Loucy (cell line): ENCODE measurements at regions not wholly inside any gene's neighbourhood (a gene's known extent, or its start where the extent isn't known, plus 50 kb on each side); places are given as distances from the start of the nearest gene placed in this dataset.
"Not testable (repeated sequence)": the region's sequence is repeated elsewhere in the genome, so short reads cannot be mapped to it uniquely, and the experiment has no call there.

Source experiments
- H2AFZ ChIP-seq: fragments of 200-600 bp; sonication (generic); 2 replicates; pipeline ENCODE4 v1.6.0; 2016; ENCODE audit warnings: antibody characterized with exemption, mild to moderate bottlenecking, low read length, moderate library complexity
- H3F3A ChIP-seq: fragments of 200-600 bp; 2 replicates; pipeline ENCODE4 v1.6.0; 2016; ENCODE audit warnings: antibody characterized with exemption, low read depth, mild to moderate bottlenecking
- H3K27me3 ChIP-seq: fragments of 200-600 bp; sonication (generic); 2 replicates; pipeline ENCODE4 v1.6.1; 2014; ENCODE audit warnings: low read length, mild to moderate bottlenecking; ENCODE audit not compliant: insufficient read depth, poor library complexity, severe bottlenecking
- H3K36me3 ChIP-seq: fragments of 200-600 bp; sonication (generic); 2 replicates; pipeline ENCODE4 v1.6.1; 2016; ENCODE audit warnings: low read length; ENCODE audit not compliant: insufficient read depth
- H3K4me1 ChIP-seq: fragments of 200-600 bp; sonication (generic); 2 replicates; pipeline ENCODE4 v1.5.1; 2014; ENCODE audit warnings: low read length, mild to moderate bottlenecking; ENCODE audit not compliant: insufficient read depth, poor library complexity, severe bottlenecking
- H3K4me2 ChIP-seq: fragments of 200-600 bp; sonication (generic); 2 replicates; pipeline ENCODE4 v1.6.0; 2014; ENCODE audit warnings: antibody characterized with exemption, low read length, low read depth, mild to moderate bottlenecking; ENCODE audit not compliant: poor library complexity, severe bottlenecking
- H3K4me3 ChIP-seq: fragments of 200-600 bp; sonication (generic); 2 replicates; pipeline ENCODE4 v1.5.1; 2014; ENCODE audit warnings: low read length, mild to moderate bottlenecking, mixed read lengths; ENCODE audit not compliant: poor library complexity, severe bottlenecking
- H3K79me2 ChIP-seq: fragments of 200-600 bp; sonication (generic); 2 replicates; pipeline ENCODE4 v1.6.1; 2014; ENCODE audit warnings: low read length; ENCODE audit not compliant: insufficient read depth
- H3K9ac ChIP-seq: fragments of 200-600 bp; sonication (generic); 2 replicates; pipeline ENCODE4 v1.6.0; 2014; ENCODE audit warnings: mild to moderate bottlenecking, low read depth, low read length, moderate library complexity; ENCODE audit not compliant: poor library complexity, severe bottlenecking
- H3K9me2 ChIP-seq: fragments of 200-600 bp; sonication (generic); replicated peaks from 2 replicates; pipeline ENCODE4 v1.6.1; 2016; ENCODE audit warnings: low read depth, low read length, mixed read lengths
- H3K9me3 ChIP-seq: fragments of 200-600 bp; sonication (generic); 2 replicates; pipeline ENCODE4 v1.6.1; 2014; ENCODE audit warnings: mild to moderate bottlenecking, antibody characterized with exemption, low read length, low read depth; ENCODE audit not compliant: insufficient read depth
- H4K20me1 ChIP-seq: fragments of 200-600 bp; sonication (generic); 2 replicates; pipeline ENCODE4 v1.6.0; 2014; ENCODE audit warnings: antibody characterized with exemption, low read length, mild to moderate bottlenecking; ENCODE audit not compliant: insufficient read depth, poor library complexity, severe bottlenecking
- EZH2phosphoT487 ChIP-seq: fragments of 200-600 bp; IDR thresholded peaks from 2 replicates; pipeline ENCODE4 v1.6.1; 2018; ENCODE audit warnings: antibody characterized with exemption, mild to moderate bottlenecking, moderate library complexity, borderline replicate concordance
- TF ChIP-seq, protein P1 (sequence below): fragments of 200-600 bp; sonication (generic); conservative IDR thresholded peaks from 2 replicates; pipeline ENCODE4 v1.5.1; 2014; ENCODE audit warnings: mild to moderate bottlenecking, antibody characterized with exemption, low read length

DNA sequence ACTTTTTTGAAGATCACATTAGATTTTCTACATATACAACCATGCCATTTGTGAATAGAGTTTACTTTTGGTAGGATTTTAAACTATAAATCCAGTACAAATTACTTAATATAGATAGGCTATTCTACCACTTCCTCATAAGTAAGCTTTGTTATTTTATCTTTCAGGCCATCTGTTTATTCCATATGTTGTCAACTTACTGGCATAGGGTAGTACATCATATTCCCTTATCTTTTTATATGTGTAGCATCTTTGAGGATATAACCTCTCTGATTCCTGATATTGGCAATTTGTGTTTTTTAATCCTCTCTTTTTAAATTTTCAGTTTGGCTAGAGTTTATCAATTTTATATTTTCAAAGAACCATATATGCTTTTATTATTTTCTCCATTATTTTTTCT lies 515.4 kb downstream of the DIPK2A start:
- no peaks in the 10 kb centered on the region for H3F3A ChIP-seq
- H3K9me2 ChIP-seq, result no peaks in the 10 kb centered on the region
- H3K9me3 ChIP-seq, result no peaks in the 10 kb centered on the region
- no peak overlapping the region for H3K4me2 ChIP-seq
- no peaks in the 10 kb centered on the region for H4K20me1 ChIP-seq
- H3K4me3 ChIP-seq, result no peak overlapping the region
- H3K79me2 ChIP-seq, result no peaks in the 10 kb centered on the region
- no peaks in the 10 kb centered on the region for H3K4me1 ChIP-seq
- TF ChIP-seq, protein P1, sequence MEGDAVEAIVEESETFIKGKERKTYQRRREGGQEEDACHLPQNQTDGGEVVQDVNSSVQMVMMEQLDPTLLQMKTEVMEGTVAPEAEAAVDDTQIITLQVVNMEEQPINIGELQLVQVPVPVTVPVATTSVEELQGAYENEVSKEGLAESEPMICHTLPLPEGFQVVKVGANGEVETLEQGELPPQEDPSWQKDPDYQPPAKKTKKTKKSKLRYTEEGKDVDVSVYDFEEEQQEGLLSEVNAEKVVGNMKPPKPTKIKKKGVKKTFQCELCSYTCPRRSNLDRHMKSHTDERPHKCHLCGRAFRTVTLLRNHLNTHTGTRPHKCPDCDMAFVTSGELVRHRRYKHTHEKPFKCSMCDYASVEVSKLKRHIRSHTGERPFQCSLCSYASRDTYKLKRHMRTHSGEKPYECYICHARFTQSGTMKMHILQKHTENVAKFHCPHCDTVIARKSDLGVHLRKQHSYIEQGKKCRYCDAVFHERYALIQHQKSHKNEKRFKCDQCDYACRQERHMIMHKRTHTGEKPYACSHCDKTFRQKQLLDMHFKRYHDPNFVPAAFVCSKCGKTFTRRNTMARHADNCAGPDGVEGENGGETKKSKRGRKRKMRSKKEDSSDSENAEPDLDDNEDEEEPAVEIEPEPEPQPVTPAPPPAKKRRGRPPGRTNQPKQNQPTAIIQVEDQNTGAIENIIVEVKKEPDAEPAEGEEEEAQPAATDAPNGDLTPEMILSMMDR, result no peak
- TF ChIP-seq EZH2phosphoT487, result no peak
- H3K36me3 ChIP-seq, result no peaks in the 10 kb centered on the region
- no peak overlapping the region for H3K9ac ChIP-seq
- no peak overlapping the region for H2AFZ ChIP-seq
- no peaks in the 10 kb centered on the region for H3K27me3 ChIP-seq

DNA sequence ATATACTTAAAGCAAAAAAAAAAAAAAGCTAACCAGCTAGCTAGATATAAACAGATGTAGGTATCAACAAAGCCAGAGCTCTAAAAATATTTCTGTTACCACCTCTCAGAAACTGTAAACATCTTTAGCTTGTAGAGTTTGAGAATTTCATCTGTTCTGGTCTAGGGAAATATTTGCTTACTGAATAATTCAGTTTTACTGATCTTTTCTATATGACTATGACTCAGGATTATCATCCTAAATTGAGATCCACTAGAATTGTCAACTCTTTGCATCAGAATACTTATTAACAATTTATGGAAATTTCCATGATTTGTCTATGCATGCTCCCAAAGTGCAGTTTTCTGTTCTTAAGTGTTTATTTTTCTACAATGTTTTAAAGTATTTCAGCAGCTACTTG lies 517.3 kb downstream of the DIPK2A start:
- Histone ChIP-seq H3K36me3 (no peaks in the 10 kb centered on the region), H3K4me3 (no peak overlapping the region), H3K9me2 (no peaks in the 10 kb centered on the region), H3F3A (no peaks in the 10 kb centered on the region), H4K20me1 (no peaks in the 10 kb centered on the region), H3K4me1 (no peaks in the 10 kb centered on the region), H3K9ac (no peak overlapping the region), H3K27me3 (no peaks in the 10 kb centered on the region), H3K79me2 (no peaks in the 10 kb centered on the region), H2AFZ (no peak overlapping the region), H3K9me3 (no peaks in the 10 kb centered on the region), H3K4me2 (no peak overlapping the region)
- TF ChIP-seq EZH2phosphoT487, result no peak

DNA sequence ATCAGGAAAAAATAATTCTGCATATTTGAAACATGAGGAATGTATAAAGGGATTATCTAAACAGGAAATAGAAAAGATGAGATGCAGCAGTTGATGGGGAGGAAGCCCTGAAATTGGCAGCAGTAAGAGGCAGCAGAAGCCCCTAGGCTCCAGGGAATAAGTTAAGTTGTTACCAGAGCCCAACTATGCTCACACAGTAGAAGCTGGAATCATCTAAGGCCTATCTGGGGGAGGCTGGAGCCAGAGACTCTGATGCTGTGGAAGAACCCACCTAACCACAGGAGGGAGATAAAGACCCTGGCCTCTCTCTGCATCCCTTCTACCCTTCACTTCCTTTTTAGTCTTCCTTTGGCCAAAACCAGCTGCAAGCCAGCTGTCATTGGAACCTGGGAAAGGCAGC lies 519.7 kb downstream of the DIPK2A start:
- Histone ChIP-seq H3K9me2 (no peaks in the 10 kb centered on the region), H3K9ac (no peak overlapping the region), H3K27me3 (no peaks in the 10 kb centered on the region), H3K79me2 (no peaks in the 10 kb centered on the region), H3F3A (no peaks in the 10 kb centered on the region), H3K36me3 (no peaks in the 10 kb centered on the region), H3K4me1 (no peaks in the 10 kb centered on the region), H3K9me3 (no peaks in the 10 kb centered on the region), H3K4me3 (no peak overlapping the region), H2AFZ (no peak overlapping the region), H3K4me2 (no peak overlapping the region), H4K20me1 (no peaks in the 10 kb centered on the region)
- no peak for TF ChIP-seq EZH2phosphoT487
- TF ChIP-seq, protein P1, result no peak

DNA sequence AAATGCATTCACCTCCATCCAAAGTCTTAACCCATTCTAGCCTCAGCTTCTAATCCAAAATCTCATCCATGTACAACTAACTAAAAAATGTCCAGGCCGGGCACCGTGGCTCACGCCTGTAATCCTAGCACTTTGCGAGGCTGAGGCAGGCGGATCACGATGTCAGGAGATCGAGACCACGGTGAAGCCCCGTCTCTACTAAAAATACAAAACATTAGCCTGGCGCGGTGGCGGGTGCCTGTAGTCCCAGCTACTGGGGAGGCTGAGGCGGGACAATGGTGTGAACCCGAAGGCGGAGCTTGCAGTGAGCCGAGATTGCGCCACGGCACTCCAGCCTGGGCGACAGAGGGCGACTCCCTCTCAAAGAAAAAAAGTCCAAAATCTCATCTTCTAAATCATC lies 523.0 kb downstream of the DIPK2A start:
- not testable (repeated sequence) for H3K9me2 ChIP-seq, H3K9me3 ChIP-seq, H3K79me2 ChIP-seq, H3K36me3 ChIP-seq, H3K9ac ChIP-seq, H3K27me3 ChIP-seq, H3K4me2 ChIP-seq, H4K20me1 ChIP-seq, H2AFZ ChIP-seq, H3K4me3 ChIP-seq, H3K4me1 ChIP-seq, H3F3A ChIP-seq
